ENCODE measurements at regions not wholly inside any gene's neighbourhood (a gene's known extent, or its start where the extent isn't known, plus 50 kb on each side); places are given as distances from the start of the nearest gene placed in this dataset.

DNA sequence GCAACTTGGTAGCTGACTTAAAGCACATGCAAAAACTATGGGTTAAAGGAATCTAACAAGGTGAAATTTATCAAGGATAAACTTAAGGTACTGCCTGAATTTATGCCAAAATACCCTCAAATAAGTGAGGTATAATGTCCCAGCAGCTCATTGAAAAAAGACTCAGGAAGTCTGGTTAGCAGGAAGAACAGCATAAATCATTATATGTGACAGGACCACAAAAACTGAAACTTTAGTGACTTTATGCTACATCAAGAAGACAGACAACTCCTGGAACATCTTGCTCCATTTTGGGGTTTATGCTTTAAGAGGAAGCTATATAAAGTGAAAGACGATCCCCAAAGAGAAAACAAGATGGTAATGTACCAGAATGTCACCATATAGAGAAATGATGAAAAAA lies 282.4 kb upstream of the ZNF462 start:
- H3K27ac ChIP-seq (ENCODE audit: insufficient read depth, low read depth, low read length), result no peak overlapping the region
- ChIA-PET POLR2A (no interaction called here), CTCF (no interaction called here)
- TF ChIP-seq POLR2A (IDR thresholded peaks at IDR 0.05; ENCODE audit: low read depth, low read length) (no peak), EZH2 (IDR thresholded peaks at IDR 0.05; ENCODE audit: borderline replicate concordance, low read depth, low read length, severe bottlenecking) (no peak), MYC (IDR thresholded peaks at IDR 0.05; ENCODE audit: low read depth, low read length) (no peak)
- TF ChIP-seq, protein P1, sequence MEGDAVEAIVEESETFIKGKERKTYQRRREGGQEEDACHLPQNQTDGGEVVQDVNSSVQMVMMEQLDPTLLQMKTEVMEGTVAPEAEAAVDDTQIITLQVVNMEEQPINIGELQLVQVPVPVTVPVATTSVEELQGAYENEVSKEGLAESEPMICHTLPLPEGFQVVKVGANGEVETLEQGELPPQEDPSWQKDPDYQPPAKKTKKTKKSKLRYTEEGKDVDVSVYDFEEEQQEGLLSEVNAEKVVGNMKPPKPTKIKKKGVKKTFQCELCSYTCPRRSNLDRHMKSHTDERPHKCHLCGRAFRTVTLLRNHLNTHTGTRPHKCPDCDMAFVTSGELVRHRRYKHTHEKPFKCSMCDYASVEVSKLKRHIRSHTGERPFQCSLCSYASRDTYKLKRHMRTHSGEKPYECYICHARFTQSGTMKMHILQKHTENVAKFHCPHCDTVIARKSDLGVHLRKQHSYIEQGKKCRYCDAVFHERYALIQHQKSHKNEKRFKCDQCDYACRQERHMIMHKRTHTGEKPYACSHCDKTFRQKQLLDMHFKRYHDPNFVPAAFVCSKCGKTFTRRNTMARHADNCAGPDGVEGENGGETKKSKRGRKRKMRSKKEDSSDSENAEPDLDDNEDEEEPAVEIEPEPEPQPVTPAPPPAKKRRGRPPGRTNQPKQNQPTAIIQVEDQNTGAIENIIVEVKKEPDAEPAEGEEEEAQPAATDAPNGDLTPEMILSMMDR (IDR thresholded peaks at IDR 0.05; ENCODE audit: extremely low read depth in 1 of 2, insufficient read depth in 1 of 2, low read depth in 1 of 2, low read length in 2 of 2), result no peak
- intact Hi-C loops (cut with micrococcal nuclease) (no loop called here), dilution Hi-C loops (cut with MboI; ENCODE audit: extremely low pct_ligation_motif_present, low sequenced_read_pairs) (no loop called here)
- H3K9me3 ChIP-seq (replicated peaks; ENCODE audit: control insufficient read depth, insufficient read depth, low read length), result no peaks in the 10 kb centered on the region
- DNase-seq (ENCODE audit: low read depth, low spot score) (no peak), FAIRE-seq (no peak)
- no peaks in the 10 kb centered on the region for H3K36me3 ChIP-seq (ENCODE audit: control insufficient read depth in 2 of 2, extremely low read depth in 1 of 2, insufficient read depth in 2 of 2, low read length in 2 of 2)
- H3K79me2 ChIP-seq (ENCODE audit: control insufficient read depth, insufficient read depth, low read length), result no peaks in the 10 kb centered on the region
- no peak overlapping the region for H3K9ac ChIP-seq (replicated peaks; ENCODE audit: extremely low read depth, insufficient read depth, low read length)
- no peak overlapping the region for H3K4me3 ChIP-seq (replicated peaks in 1 of 3; ENCODE audit: insufficient read depth in 1 of 3, low read depth in 1 of 3, low read length in 3 of 3)
- no peaks in the 10 kb centered on the region for H3K9me1 ChIP-seq (replicated peaks; ENCODE audit: control insufficient read depth, extremely low read depth, insufficient read depth, low read length)
- no peak overlapping the region for H3K4me2 ChIP-seq (ENCODE audit: insufficient read depth, low read length)
- no peaks in the 10 kb centered on the region for H3K27me3 ChIP-seq (ENCODE audit: control insufficient read depth in 2 of 2, insufficient read depth in 2 of 2, low read length in 2 of 2)
- H3K4me1 ChIP-seq (ENCODE audit: control insufficient read depth, extremely low read depth, insufficient read depth, low read length), result no peaks in the 10 kb centered on the region
- BruUV-seq (replicated peaks), result no TSS peak
- no peak overlapping the region for H2AFZ ChIP-seq (ENCODE audit: low read depth, low read length)
- H4K20me1 ChIP-seq (replicated peaks; ENCODE audit: control insufficient read depth, extremely low read depth, insufficient read depth, low read length), result no peaks in the 10 kb centered on the region

DNA sequence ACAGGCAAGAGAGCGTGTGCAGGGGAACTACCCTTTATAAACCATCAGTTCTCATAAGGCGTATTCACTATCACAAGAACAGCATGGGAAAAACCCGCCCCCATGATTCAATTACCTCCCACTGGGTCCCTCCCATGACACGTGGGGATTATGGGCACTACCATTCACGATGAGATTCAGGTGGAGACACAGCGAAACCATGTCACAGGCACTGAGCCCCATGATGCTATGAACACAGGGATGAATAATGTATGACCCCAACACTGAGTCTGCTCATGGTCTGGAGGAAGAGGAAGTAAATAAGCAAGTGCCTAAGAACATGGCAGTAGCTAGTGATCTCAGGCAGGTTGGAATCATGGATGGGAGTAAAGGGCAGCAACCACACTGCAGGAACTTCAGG lies 281.0 kb upstream of the ZNF462 start:
- Histone ChIP-seq H3K4me3 (replicated peaks in 1 of 3; ENCODE audit: insufficient read depth in 1 of 3, low read depth in 1 of 3, low read length in 3 of 3) (no peak overlapping the region), H3K9ac (replicated peaks; ENCODE audit: extremely low read depth, insufficient read depth, low read length) (no peak overlapping the region), H3K27me3 (ENCODE audit: control insufficient read depth in 2 of 2, insufficient read depth in 2 of 2, low read length in 2 of 2) (no peaks in the 10 kb centered on the region), H3K27ac (ENCODE audit: insufficient read depth, low read depth, low read length) (no peak overlapping the region), H3K4me2 (ENCODE audit: insufficient read depth, low read length) (no peak overlapping the region), H3K9me3 (replicated peaks; ENCODE audit: control insufficient read depth, insufficient read depth, low read length) (no peaks in the 10 kb centered on the region), H3K36me3 (ENCODE audit: control insufficient read depth in 2 of 2, extremely low read depth in 1 of 2, insufficient read depth in 2 of 2, low read length in 2 of 2) (no peaks in the 10 kb centered on the region), H3K79me2 (ENCODE audit: control insufficient read depth, insufficient read depth, low read length) (no peaks in the 10 kb centered on the region), H3K9me1 (replicated peaks; ENCODE audit: control insufficient read depth, extremely low read depth, insufficient read depth, low read length) (no peaks in the 10 kb centered on the region), H2AFZ (ENCODE audit: low read depth, low read length) (no peak overlapping the region), H3K4me1 (ENCODE audit: control insufficient read depth, extremely low read depth, insufficient read depth, low read length) (no peaks in the 10 kb centered on the region), H4K20me1 (replicated peaks; ENCODE audit: control insufficient read depth, extremely low read depth, insufficient read depth, low read length) (no peaks in the 10 kb centered on the region)
- BruUV-seq (replicated peaks), result no TSS peak
- dilution Hi-C loops (cut with MboI; ENCODE audit: extremely low pct_ligation_motif_present, low sequenced_read_pairs) (no loop called here), intact Hi-C loops (cut with micrococcal nuclease) (no loop called here)
- no peak for TF ChIP-seq JUN (IDR thresholded peaks at IDR 0.05; ENCODE audit: borderline replicate concordance, insufficient read depth, insufficient read length, low read depth)
- TF ChIP-seq, protein P1 (IDR thresholded peaks at IDR 0.05; ENCODE audit: extremely low read depth in 1 of 2, insufficient read depth in 1 of 2, low read depth in 1 of 2, low read length in 2 of 2), result no peak
- no peak for TF ChIP-seq MYC (IDR thresholded peaks at IDR 0.05; ENCODE audit: low read depth, low read length)
- TF ChIP-seq GATA2 (IDR thresholded peaks at IDR 0.05; ENCODE audit: insufficient read depth, insufficient read length, low read depth, low read length), result no peak
- TF ChIP-seq POLR2AphosphoS5 (IDR thresholded peaks at IDR 0.05; ENCODE audit: insufficient read depth, low read depth, low read length), result no peak
- no peak for TF ChIP-seq POLR2A (IDR thresholded peaks at IDR 0.05; ENCODE audit: low read depth, low read length)
- TF ChIP-seq EZH2 (IDR thresholded peaks at IDR 0.05; ENCODE audit: borderline replicate concordance, low read depth, low read length, severe bottlenecking), result no peak
- TF ChIP-seq FOS (IDR thresholded peaks at IDR 0.05; ENCODE audit: borderline replicate concordance, insufficient read depth, low read length), result no peak
- TF ChIP-seq, protein P2, sequence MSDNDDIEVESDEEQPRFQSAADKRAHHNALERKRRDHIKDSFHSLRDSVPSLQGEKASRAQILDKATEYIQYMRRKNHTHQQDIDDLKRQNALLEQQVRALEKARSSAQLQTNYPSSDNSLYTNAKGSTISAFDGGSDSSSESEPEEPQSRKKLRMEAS (IDR thresholded peaks at IDR 0.05; ENCODE audit: insufficient read depth, insufficient read length), result no peak
- DNase-seq (ENCODE audit: low read depth, low spot score) (no peak), FAIRE-seq (no peak)
- POLR2A ChIA-PET, result no interaction called here
- CTCF ChIA-PET, result interaction anchor here (1.5 kb wide), 1 partner anchor 9 kb away, joined by 3 read pairs; no protein-coding TSS in a partner anchor
